ENCODE measurements at regions not wholly inside any gene's neighbourhood (a gene's known extent, or its start where the extent isn't known, plus 50 kb on each side); places are given as distances from the start of the nearest gene placed in this dataset.

DNA sequence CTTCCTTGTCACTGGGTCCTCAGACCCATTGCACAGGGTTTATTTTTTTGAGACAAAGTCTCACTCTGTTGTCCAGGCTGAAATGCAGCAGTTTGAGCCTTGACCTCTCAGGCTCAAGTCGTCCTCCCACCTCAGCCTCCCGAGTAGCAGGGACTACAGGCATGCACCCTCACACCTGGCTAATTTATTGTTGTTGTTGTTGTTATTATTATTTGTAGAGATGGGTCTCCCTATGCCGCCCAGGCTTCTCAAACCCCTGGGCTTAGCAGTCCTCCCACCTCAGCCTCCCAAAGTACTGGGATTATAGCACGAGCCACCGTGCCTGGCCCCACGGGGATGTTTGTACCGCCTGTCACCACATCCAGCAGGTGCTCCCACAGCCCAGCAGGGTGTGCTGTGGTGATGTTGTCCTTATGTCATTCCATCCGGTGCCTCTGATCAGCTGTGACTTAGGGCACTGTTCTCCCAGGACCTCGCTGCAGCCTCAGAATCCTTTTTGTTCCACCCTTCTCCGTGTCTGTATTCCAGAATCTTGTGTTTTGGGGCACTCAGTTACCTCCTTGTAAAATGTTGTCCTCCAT lies 182.3 kb downstream of the INO80D start (continued):
- TF ChIP-seq, protein P1, sequence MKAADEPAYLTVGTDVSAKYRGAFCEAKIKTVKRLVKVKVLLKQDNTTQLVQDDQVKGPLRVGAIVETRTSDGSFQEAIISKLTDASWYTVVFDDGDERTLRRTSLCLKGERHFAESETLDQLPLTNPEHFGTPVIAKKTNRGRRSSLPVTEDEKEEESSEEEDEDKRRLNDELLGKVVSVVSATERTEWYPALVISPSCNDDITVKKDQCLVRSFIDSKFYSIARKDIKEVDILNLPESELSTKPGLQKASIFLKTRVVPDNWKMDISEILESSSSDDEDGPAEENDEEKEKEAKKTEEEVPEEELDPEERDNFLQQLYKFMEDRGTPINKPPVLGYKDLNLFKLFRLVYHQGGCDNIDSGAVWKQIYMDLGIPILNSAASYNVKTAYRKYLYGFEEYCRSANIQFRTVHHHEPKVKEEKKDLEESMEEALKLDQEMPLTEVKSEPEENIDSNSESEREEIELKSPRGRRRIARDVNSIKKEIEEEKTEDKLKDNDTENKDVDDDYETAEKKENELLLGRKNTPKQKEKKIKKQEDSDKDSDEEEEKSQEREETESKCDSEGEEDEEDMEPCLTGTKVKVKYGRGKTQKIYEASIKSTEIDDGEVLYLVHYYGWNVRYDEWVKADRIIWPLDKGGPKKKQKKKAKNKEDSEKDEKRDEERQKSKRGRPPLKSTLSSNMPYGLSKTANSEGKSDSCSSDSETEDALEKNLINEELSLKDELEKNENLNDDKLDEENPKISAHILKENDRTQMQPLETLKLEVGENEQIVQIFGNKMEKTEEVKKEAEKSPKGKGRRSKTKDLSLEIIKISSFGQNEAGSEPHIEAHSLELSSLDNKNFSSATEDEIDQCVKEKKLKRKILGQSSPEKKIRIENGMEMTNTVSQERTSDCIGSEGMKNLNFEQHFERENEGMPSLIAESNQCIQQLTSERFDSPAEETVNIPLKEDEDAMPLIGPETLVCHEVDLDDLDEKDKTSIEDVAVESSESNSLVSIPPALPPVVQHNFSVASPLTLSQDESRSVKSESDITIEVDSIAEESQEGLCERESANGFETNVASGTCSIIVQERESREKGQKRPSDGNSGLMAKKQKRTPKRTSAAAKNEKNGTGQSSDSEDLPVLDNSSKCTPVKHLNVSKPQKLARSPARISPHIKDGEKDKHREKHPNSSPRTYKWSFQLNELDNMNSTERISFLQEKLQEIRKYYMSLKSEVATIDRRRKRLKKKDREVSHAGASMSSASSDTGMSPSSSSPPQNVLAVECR (CRISPR knock-in tag; IDR thresholded peaks at IDR 0.05; ENCODE audit: borderline replicate concordance): 0 out of 2 replicates have a peak, but pooled peaks have one; percentile 29
- TF ChIP-seq, protein P2, sequence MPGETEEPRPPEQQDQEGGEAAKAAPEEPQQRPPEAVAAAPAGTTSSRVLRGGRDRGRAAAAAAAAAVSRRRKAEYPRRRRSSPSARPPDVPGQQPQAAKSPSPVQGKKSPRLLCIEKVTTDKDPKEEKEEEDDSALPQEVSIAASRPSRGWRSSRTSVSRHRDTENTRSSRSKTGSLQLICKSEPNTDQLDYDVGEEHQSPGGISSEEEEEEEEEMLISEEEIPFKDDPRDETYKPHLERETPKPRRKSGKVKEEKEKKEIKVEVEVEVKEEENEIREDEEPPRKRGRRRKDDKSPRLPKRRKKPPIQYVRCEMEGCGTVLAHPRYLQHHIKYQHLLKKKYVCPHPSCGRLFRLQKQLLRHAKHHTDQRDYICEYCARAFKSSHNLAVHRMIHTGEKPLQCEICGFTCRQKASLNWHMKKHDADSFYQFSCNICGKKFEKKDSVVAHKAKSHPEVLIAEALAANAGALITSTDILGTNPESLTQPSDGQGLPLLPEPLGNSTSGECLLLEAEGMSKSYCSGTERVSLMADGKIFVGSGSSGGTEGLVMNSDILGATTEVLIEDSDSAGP (CRISPR knock-in tag; IDR thresholded peaks at IDR 0.05; ENCODE audit: borderline replicate concordance): peak; percentile 47; the same call in 1 of the 2 replicates
- TF ChIP-seq SKI (IDR thresholded peaks at IDR 0.05; ENCODE audit: partially characterized antibody): no peak
- TF ChIP-seq ZMYM3 (CRISPR knock-in tag; IDR thresholded peaks at IDR 0.05): 0 out of 2 replicates have a peak, but pooled peaks have one; percentile 34
- TF ChIP-seq ZBTB21 (CRISPR knock-in tag; IDR thresholded peaks at IDR 0.05): 0 out of 2 replicates have a peak, but pooled peaks have one; percentile 20
- TF ChIP-seq ZFP90 (CRISPR knock-in tag; IDR thresholded peaks at IDR 0.05; ENCODE audit: borderline replicate concordance): no peak
- TF ChIP-seq SOX13 (IDR thresholded peaks at IDR 0.05): no peak
- TF ChIP-seq SOX13 (CRISPR knock-in tag; conservative IDR thresholded peaks at IDR 0.05 in 1 of 2, IDR thresholded peaks at IDR 0.05 in 1 of 2): 0 out of 4 replicates have a peak, but pooled peaks of 1 of the 2 experiments have one; percentile 31
- TF ChIP-seq, protein P3, sequence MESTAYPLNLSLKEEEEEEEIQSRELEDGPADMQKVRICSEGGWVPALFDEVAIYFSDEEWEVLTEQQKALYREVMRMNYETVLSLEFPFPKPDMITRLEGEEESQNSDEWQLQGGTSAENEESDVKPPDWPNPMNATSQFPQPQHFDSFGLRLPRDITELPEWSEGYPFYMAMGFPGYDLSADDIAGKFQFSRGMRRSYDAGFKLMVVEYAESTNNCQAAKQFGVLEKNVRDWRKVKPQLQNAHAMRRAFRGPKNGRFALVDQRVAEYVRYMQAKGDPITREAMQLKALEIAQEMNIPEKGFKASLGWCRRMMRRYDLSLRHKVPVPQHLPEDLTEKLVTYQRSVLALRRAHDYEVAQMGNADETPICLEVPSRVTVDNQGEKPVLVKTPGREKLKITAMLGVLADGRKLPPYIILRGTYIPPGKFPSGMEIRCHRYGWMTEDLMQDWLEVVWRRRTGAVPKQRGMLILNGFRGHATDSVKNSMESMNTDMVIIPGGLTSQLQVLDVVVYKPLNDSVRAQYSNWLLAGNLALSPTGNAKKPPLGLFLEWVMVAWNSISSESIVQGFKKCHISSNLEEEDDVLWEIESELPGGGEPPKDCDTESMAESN (CRISPR knock-in tag; conservative IDR thresholded peaks at IDR 0.05): 0 out of 2 replicates have a peak, but pooled peaks have one; percentile 29
- TF ChIP-seq TSC22D2 (CRISPR knock-in tag; IDR thresholded peaks at IDR 0.05; ENCODE audit: borderline replicate concordance): 0 out of 2 replicates have a peak, but pooled peaks have one; percentile 49
- TF ChIP-seq, protein P4, sequence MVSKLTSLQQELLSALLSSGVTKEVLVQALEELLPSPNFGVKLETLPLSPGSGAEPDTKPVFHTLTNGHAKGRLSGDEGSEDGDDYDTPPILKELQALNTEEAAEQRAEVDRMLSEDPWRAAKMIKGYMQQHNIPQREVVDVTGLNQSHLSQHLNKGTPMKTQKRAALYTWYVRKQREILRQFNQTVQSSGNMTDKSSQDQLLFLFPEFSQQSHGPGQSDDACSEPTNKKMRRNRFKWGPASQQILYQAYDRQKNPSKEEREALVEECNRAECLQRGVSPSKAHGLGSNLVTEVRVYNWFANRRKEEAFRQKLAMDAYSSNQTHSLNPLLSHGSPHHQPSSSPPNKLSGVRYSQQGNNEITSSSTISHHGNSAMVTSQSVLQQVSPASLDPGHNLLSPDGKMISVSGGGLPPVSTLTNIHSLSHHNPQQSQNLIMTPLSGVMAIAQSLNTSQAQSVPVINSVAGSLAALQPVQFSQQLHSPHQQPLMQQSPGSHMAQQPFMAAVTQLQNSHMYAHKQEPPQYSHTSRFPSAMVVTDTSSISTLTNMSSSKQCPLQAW (CRISPR knock-in tag; IDR thresholded peaks at IDR 0.05): 0 out of 2 replicates have a peak, but pooled peaks have one; percentile 13
- no peak for TF ChIP-seq ZNF230 (CRISPR knock-in tag; IDR thresholded peaks at IDR 0.05)
- TF ChIP-seq, protein P5, sequence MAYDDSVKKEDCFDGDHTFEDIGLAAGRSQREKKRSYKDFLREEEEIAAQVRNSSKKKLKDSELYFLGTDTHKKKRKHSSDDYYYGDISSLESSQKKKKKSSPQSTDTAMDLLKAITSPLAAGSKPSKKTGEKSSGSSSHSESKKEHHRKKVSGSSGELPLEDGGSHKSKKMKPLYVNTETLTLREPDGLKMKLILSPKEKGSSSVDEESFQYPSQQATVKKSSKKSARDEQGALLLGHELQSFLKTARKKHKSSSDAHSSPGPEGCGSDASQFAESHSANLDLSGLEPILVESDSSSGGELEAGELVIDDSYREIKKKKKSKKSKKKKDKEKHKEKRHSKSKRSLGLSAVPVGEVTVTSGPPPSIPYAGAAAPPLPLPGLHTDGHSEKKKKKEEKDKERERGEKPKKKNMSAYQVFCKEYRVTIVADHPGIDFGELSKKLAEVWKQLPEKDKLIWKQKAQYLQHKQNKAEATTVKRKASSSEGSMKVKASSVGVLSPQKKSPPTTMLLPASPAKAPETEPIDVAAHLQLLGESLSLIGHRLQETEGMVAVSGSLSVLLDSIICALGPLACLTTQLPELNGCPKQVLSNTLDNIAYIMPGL (CRISPR knock-in tag; IDR thresholded peaks at IDR 0.05; ENCODE audit: borderline replicate concordance in 1 of 2, low read depth in 1 of 2): peak in 1 of 2 experiments; percentile 85; a peak in 2 of 4 replicates
- 0 out of 2 replicates have a peak, but pooled peaks have one; percentile 42 for TF ChIP-seq ZNF619 (CRISPR knock-in tag; IDR thresholded peaks at IDR 0.05)
- TF ChIP-seq TBX2 (CRISPR knock-in tag; IDR thresholded peaks at IDR 0.05; ENCODE audit: borderline replicate concordance): 0 out of 2 replicates have a peak, but pooled peaks have one; percentile 12
- TF ChIP-seq GABPB1 (CRISPR knock-in tag; IDR thresholded peaks at IDR 0.05): peak; percentile 46; the same call in 1 of the 2 replicates

Measured in HepG2 (cell line).